ENCODE measurements at regions not wholly inside any gene's neighbourhood (a gene's known extent, or its start where the extent isn't known, plus 50 kb on each side); places are given as distances from the start of the nearest gene placed in this dataset.

- DNase-seq (ENCODE audit: low read depth in 4 of 4, low spot score in 2 of 4), result no peak
Observed at GRCh38 chr9:109910671-109911518, 130.9 kb downstream of the PALM2AKAP2 start.

DNA sequence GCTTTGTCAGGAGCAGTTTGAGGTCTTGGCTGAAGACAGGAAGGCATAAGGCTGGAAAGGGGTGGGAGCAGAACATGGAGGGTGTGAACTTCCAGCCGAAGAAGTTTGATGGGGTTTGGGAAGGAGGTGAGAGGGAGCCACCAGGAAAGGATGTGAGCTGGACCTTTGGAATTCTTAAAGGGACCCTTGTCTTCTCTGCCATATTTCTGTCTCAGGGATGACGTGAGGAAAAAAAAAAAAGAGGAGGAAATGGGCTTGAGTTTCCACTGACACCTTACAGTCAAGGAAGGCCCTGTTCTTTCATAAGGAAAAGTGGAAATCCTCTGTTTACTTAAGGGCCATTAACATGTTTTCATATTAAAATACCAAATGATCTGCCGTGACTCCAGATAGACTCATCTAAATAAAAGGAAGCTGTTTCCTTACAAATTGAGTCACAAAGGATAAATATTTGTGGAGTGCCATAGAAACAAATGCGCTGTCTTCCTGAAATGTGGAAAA is 132.1 kb downstream of the PALM2AKAP2 start:
- DNase-seq (ENCODE audit: low read depth in 4 of 4, low spot score in 2 of 4), result no peak

DNA sequence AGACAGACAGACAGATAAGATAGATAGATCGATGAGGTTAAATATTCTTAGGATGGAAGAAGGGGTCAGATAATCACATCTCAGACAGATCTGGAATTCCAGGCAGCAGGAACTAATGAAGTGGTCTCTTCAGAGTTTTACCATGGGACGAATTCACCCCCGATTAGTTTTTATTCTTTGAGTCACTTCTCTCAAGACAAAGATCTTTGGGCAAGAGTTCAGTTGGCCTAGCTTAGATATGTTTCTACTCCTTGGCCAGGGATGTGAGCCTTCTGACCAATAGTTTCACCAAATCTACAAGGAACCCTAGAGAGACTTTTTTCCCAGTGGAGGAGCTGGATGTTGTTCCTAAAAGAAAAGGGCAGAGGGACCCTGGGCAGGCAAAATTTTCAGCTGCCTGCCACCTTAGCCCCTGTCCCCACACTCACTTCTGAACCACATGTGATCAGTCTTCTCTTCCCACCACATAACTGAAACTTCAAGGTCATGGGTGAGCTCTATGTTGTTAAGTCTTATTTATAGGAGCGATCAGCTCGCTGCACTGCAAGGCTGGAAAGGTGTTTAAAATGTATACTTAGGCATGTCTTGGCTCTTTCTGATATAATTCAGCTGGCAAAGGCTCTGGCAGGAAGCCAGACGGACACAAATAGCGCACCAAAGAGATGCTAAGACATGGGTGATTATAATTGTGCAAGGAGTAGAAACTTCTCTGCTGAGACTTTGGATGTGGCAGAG is 132.9 kb downstream of the PALM2AKAP2 start:
- no peak for DNase-seq (ENCODE audit: low read depth in 4 of 4, low spot score in 2 of 4)

- no peak for DNase-seq (ENCODE audit: low read depth in 4 of 4, low spot score in 2 of 4)
Observed at GRCh38 chr9:109913461-109913810, 133.4 kb downstream of the PALM2AKAP2 start.

- DNase-seq (ENCODE audit: low read depth in 4 of 4, low spot score in 2 of 4), result no peak
Observed at GRCh38 chr9:109914280-109915027, 134.5 kb downstream of the PALM2AKAP2 start.

GRCh38 chr9:109916316-109916715 is 136.3 kb downstream of the PALM2AKAP2 start:
- DNase-seq (ENCODE audit: low read depth in 4 of 4, low spot score in 2 of 4), result no peak

- peak in 3 of 4 donors; percentile 63 to 79 (median 66) for DNase-seq (ENCODE audit: low read depth in 4 of 4, low spot score in 2 of 4)
Observed at GRCh38 chr9:109918339-109919163, 138.6 kb downstream of the PALM2AKAP2 start.

DNA sequence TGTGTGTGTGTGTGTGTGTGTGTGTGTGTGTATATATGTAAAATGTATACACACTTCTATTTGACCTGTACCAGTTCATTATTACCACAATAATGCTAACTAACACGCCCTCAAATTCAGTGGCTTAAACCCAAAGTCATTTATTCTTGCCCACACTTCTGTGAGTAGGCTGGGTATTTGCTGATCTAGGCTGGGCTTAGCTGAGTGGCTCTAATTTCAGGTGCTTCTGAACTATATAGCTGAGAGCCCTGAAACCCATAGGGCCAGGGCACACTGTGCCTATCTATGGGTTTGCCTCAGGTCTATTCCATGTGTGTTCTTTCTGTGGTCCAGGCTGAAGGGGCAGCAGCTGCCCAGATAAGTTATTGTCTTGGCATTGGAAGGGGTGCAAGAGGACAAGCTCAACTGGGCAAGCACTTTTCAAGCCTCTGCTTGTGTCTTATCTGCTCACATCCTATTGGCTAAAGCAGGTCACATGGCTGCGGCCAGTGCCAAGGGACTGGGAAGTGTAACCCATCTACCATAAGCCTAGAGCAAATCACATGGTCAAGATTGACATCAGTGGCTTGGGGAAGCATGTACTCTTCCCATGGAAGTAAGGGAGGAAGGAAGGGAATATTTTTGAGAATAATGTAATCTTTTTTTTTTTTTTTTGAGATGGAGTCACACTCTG is 139.9 kb downstream of the PALM2AKAP2 start:
- DNase-seq (ENCODE audit: low read depth in 4 of 4, low spot score in 2 of 4), result no peak

GRCh38 chr9:109922617-109923470 is 142.8 kb downstream of the PALM2AKAP2 start:
- DNase-seq (ENCODE audit: low read depth in 4 of 4, low spot score in 2 of 4), result no peak

DNA sequence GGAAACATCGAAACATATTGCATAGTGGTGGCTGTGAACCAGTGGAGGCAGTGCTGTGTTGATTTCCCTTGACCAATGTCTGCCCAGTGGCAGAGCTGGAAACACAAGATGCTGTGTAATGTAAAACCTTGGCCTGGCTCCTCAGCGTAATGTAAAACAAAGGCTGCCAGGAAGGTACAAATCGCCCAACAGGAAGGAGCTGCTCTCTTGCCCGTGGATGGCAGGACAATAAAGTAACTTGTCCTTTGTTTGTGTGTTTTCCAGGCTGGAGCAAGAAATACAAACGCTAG is 143.4 kb downstream of the PALM2AKAP2 start:
- no peak for DNase-seq (ENCODE audit: low read depth in 4 of 4, low spot score in 2 of 4)

- no peak for DNase-seq (ENCODE audit: low read depth in 4 of 4, low spot score in 2 of 4)
Observed at GRCh38 chr9:109923806-109924205, 143.8 kb downstream of the PALM2AKAP2 start.

DNA sequence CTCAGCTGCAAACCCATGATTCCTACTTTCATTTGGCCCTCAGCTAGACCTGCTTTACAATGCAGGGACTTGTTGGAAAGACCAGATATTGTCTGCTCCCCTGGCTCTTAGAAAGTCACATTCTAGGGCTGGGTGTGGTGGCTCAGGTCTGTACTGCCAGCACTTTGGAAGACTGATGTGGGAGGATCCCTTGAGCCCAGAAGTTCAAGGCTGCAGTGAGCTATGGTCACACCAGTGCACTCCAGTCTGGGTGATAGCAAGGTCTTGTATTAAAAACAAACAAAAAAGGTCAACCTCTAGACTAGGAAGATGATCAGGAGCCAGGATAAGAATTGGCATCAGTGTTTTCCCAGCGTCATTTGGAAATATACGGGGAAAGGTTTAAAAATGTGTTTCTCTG is 145.8 kb downstream of the PALM2AKAP2 start:
- no peak for DNase-seq (ENCODE audit: low read depth in 4 of 4, low spot score in 2 of 4)

DNA sequence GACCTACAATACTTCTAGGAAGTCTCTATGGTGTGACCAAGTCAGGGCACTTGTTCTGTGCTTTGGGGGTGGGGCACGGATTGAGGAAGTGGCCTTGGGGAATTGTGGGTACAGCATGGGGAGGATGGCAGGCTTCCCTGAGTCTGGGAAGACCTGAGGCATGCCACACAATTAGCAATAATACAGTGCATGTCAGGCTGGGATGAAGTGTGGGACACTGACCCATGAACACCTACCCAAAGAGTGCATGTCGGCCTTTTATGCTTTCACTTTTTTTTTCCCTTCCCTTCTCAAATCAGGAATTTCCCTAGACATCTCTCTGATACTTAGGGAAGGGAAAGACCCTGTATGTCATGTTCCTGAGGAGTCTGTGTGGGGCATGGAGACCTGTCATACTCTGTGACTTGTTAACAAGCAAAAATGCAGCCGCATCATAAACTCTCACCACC is 146.4 kb downstream of the PALM2AKAP2 start:
- no peak for DNase-seq (ENCODE audit: low read depth in 4 of 4, low spot score in 2 of 4)

GRCh38 chr9:109931623-109932022 is 151.6 kb downstream of the PALM2AKAP2 start:
- DNase-seq (ENCODE audit: low read depth in 4 of 4, low spot score in 2 of 4), result no peak

DNA sequence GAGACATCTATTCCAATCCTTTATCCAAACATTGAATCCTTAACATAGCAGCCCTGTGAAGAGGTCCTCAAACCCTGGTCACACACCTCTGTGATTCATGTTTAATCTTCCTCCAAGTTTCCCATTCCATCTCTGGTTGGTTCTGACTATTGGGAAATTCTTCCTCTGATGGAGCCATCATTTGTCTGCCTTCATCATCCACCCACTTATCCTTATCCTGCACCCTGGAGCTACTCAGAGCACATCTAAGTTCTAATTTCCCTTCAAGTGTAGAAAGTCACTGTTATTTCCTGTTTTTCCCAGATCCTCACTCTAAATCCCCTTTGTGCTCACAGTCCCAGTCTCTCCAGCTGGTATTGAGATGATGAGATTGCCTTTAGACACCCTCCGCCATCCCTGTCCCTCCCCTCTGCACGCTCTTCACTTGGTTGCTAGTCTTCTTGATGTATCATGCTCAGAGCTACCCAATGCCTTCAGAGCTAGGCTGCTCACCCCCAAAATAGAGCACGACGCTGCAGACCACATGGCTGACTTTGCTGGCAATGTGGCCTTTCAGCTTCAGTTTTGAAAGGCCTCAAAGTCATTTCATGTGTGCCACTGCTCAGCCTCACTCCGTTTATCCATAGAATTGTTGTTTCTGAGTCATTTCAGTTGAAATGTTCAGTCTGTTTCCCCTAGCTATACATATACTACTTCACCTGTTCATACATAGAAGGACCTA is 154.3 kb downstream of the PALM2AKAP2 start:
- no peak for DNase-seq (ENCODE audit: low read depth in 4 of 4, low spot score in 2 of 4)

- DNase-seq (ENCODE audit: low read depth in 4 of 4, low spot score in 2 of 4), result no peak
Observed at GRCh38 chr9:109934857-109935215, 154.8 kb downstream of the PALM2AKAP2 start.

DNA sequence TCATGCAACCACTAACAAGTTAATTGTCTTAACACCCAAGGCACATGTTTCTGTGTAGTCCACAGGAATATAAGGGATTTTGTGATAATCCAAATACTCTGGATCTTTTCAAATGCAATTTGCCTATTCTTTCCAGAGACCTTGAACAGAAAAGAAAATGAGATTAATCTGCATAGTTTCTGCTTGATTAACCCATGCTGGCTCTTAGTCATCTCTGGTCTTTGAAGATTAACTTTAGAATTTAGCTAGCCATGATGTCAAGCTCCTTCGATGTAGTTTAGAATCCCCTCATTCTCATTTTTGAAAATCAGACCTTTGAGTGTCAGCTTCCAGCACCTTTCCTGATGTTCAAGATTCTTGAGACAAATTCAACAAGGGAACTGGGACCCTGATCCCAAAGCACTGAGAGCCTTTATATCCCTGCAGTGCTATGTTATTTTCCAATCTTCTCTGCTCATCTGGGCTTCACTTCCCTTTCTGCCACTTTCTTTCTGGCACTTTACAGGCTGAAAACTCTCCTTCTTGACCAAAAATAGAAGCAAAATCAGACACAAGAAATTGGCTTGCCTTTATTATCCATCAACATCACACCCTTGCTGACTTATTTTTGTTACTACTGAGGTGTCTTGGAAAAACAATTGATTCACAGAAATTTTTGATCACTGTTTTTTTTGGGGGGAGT is 155.5 kb downstream of the PALM2AKAP2 start:
- DNase-seq (ENCODE audit: low read depth in 4 of 4, low spot score in 2 of 4), result no peak
